VCaP (cell line): ENCODE measurements at regions not wholly inside any gene's neighbourhood (a gene's known extent, or its start where the extent isn't known, plus 50 kb on each side); places are given as distances from the start of the nearest gene placed in this dataset.

Experiments used
- H3K27ac ChIP-seq: fragments of 450-650 bp; 2 replicates; pipeline ENCODE4 v1.5.1; 2017
- TF ChIP-seq, protein P1 (sequence below): fragments of 450-650 bp; conservative IDR thresholded peaks from 2 replicates; pipeline ENCODE4 v1.5.1; 2017; ENCODE audit warnings: mild to moderate bottlenecking, moderate library complexity

DNA sequence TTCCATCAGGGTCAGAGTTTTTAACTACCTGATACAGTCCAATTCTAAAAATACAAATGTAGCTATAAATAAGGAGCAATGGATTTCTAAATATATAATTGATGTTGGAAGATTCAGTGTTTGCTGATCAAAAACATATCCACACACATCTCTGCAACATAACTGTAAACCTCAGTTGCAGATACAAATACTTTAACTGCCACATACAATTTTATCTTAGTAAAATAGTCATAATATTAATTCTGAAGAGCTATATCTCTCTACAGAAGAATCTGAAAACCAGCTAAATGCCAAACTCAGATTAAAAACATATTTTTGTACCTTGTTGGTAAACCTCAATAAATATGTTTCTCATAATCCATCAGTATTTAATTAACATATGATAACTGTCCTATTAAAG lies 674.3 kb upstream of the INTU start:
- TF ChIP-seq, protein P1, sequence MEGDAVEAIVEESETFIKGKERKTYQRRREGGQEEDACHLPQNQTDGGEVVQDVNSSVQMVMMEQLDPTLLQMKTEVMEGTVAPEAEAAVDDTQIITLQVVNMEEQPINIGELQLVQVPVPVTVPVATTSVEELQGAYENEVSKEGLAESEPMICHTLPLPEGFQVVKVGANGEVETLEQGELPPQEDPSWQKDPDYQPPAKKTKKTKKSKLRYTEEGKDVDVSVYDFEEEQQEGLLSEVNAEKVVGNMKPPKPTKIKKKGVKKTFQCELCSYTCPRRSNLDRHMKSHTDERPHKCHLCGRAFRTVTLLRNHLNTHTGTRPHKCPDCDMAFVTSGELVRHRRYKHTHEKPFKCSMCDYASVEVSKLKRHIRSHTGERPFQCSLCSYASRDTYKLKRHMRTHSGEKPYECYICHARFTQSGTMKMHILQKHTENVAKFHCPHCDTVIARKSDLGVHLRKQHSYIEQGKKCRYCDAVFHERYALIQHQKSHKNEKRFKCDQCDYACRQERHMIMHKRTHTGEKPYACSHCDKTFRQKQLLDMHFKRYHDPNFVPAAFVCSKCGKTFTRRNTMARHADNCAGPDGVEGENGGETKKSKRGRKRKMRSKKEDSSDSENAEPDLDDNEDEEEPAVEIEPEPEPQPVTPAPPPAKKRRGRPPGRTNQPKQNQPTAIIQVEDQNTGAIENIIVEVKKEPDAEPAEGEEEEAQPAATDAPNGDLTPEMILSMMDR = no peak
- no peak overlapping the region for H3K27ac ChIP-seq

DNA sequence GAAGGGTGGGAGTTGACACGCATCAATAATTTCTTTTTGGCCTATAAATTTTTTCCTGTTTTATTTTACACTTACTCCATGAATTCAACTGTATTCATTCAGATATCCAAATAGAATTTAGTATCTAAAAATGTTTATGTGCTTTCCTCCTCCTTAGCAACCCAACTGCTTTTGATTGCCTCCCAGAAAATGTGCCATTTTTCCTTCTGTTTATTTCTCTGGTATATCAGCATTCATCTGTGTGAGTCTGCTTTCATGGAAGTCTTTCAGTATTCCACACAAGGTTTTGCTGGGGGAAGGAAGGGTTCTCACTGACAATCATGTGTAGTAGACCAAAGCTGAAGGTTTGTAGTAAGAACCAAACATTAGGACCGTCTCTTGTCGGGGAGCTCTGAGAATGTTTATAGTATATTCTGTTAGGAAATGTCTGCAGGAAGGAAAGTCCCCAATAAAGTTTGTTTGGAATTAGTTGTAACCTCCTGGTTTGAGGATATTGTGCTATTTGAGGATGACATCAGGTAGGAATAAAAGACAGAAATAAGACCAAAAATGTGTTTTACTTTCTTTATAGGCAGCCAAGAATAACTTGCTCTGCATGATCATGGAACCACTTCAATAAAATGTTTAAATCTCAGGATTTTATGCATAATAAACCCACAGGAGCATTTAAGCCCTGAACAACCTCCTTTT lies 673.6 kb upstream of the INTU start:
- TF ChIP-seq, protein P1 = no peak
- H3K27ac ChIP-seq = no peak overlapping the region

DNA sequence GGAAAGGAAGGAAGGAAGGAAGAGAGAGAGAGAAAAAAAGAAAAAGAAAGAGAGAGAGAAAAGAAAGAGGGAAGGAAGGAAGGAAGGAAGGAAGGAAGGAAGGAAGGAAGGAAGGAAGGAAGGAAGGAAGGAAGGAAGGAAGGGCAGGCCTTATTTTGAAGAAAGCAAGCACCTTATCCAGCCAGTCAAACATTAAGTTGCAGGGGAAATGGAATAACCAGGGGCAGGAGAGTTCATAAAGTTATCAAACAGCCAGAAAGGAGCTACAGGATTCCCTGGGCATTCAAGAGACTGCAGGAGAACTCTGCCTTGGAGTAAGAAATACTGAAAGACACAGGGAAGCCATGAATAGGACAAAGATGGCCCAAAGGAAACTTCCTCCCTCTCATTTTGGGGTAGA lies 672.0 kb upstream of the INTU start:
- H3K27ac ChIP-seq = no peak overlapping the region
- TF ChIP-seq, protein P1 = no peak

DNA sequence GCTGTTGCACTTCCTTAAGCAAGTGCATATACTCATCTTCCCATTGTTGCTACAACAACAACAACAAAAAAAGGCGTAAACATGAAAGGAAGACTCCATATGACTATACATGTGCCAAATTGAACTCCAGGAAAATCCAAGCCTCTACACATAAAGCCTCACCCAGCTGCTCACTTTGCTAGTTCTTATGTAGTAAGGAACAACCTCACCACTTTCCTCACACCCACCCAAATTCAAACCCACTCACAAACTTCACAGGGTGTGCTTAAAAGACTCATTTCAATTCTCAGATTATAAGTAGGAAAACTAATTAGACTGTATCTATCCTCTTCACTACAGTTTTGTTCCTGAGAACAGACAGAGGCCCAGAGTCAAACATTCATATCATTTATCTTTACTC lies 671.1 kb upstream of the INTU start:
- TF ChIP-seq, protein P1 = no peak
- H3K27ac ChIP-seq = no peak overlapping the region

DNA sequence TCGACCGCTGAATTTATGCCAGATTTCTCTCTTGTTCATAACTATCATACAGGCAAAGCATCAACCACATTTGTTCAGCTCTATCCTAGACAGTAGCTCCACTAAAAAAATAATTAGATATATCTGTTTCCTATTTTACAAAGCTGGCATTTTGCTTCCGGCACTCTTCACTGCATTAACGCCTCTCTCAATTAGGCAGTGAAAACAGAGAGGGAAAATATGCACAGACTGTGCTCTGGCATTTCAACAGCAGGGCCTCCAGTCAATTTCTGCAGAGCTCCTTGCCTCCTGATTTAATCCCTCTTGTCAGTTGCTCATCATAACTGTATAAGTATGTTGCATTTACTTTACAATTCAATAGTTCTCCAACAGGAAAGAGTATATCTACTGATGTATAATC lies 666.9 kb upstream of the INTU start:
- TF ChIP-seq, protein P1 = no peak
- no peak overlapping the region for H3K27ac ChIP-seq

DNA sequence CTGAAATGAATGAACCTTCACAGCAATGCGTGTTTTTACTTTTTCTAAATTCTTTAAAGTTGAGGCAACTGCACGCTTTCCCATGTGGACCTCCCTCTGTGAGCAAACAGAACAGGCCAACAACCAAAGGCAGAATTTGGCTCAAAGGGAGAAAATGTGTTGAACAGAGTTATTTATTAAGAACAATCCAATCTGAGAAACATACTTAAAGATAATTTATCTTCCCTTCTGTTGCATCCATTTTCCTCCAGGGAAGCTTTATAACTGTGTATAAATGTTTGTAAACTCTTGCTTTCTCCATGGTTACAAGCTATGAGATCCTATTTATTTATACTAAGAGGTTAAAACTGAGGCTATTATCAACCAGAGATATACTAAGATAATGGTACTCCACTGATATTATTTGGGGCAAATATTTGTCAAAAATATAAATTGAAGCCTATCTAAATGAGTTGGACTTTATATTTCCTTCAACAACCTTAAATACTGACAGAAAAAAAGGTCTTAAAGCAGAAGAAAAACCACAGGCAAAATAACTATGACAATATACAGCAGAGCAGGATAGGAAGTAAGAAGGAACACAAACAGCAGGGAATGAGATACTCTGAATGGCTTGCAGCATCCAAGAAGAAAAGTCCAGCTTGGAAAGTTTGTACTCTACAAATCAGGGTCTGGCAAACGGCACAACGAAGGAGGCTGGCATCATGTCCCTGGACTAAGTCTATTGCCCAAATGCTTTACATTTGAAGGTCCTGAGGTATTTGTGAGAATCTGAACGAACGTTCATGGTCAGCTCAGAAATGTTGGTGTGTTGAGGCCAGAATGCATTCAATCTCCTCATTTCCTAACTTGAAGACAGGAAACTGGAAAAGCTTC lies 663.2 kb upstream of the INTU start:
- no peak overlapping the region for H3K27ac ChIP-seq
- TF ChIP-seq, protein P1 = no peak

DNA sequence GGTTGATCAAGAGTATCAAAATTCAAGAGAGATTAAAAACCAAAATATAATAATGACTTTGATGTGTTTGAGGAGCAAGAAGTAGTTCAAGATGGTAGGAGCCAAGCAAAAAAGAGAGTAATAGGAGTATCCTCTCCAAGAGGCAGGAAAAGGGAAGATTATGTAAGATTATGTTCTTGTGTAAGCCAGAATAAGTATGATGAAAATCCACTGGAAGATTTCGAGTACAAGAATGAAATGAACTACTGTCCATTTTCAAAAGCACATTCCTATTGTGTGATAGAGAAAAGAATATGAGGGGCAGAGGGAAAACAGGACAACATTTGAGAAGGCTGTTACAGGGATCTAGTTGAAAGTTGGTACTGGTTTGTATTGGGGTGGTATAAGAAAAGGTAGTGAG lies 659.6 kb upstream of the INTU start:
- H3K27ac ChIP-seq = no peak overlapping the region
- TF ChIP-seq, protein P1 = no peak
